ENCODE measurements at regions not wholly inside any gene's neighbourhood (a gene's known extent, or its start where the extent isn't known, plus 50 kb on each side); places are given as distances from the start of the nearest gene placed in this dataset.

- POLR2A ChIA-PET: no interaction called here
- Histone ChIP-seq H3K36me3 (ENCODE audit: control insufficient read depth, insufficient read depth, low read length) (no peaks in the 10 kb centered on the region), H3K27me3 (ENCODE audit: control insufficient read depth, insufficient read depth, low read length) (peaks cover under 1% of the 10 kb centered on the region; the same call in 1 of the 2 replicates), H3K9me3 (ENCODE audit: control insufficient read depth, insufficient read depth, low read depth, low read length) (no peaks in the 10 kb centered on the region), H3K4me1 (ENCODE audit: control insufficient read depth, insufficient read depth, low read length) (no peaks in the 10 kb centered on the region), H3K27ac (ENCODE audit: low read length) (no peak overlapping the region), H3K4me3 (ENCODE audit: low read depth in 2 of 2, low read length in 2 of 2) (no peak overlapping the region)
- no TSS peak for BruUV-seq (replicated peaks)
- DNase-seq (ENCODE audit: low read depth, low spot score) (no peak), ATAC-seq (no peak)
- CTCF ChIA-PET: no interaction called here
- intact Hi-C loops (cut with micrococcal nuclease; ENCODE audit: unreplicated experiment): no loop called here
- TF ChIP-seq POLR2AphosphoS5 (IDR thresholded peaks at IDR 0.05; ENCODE audit: low read depth, low read length) (no peak), TCF7L2 (IDR thresholded peaks at IDR 0.05; ENCODE audit: low read depth, low read length) (no peak), SIN3A (IDR thresholded peaks at IDR 0.05; ENCODE audit: borderline replicate concordance, insufficient read depth, low read depth, low read length) (no peak)
- TF ChIP-seq, protein P1, sequence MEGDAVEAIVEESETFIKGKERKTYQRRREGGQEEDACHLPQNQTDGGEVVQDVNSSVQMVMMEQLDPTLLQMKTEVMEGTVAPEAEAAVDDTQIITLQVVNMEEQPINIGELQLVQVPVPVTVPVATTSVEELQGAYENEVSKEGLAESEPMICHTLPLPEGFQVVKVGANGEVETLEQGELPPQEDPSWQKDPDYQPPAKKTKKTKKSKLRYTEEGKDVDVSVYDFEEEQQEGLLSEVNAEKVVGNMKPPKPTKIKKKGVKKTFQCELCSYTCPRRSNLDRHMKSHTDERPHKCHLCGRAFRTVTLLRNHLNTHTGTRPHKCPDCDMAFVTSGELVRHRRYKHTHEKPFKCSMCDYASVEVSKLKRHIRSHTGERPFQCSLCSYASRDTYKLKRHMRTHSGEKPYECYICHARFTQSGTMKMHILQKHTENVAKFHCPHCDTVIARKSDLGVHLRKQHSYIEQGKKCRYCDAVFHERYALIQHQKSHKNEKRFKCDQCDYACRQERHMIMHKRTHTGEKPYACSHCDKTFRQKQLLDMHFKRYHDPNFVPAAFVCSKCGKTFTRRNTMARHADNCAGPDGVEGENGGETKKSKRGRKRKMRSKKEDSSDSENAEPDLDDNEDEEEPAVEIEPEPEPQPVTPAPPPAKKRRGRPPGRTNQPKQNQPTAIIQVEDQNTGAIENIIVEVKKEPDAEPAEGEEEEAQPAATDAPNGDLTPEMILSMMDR (IDR thresholded peaks at IDR 0.05): no peak
- TF ChIP-seq, protein P2, sequence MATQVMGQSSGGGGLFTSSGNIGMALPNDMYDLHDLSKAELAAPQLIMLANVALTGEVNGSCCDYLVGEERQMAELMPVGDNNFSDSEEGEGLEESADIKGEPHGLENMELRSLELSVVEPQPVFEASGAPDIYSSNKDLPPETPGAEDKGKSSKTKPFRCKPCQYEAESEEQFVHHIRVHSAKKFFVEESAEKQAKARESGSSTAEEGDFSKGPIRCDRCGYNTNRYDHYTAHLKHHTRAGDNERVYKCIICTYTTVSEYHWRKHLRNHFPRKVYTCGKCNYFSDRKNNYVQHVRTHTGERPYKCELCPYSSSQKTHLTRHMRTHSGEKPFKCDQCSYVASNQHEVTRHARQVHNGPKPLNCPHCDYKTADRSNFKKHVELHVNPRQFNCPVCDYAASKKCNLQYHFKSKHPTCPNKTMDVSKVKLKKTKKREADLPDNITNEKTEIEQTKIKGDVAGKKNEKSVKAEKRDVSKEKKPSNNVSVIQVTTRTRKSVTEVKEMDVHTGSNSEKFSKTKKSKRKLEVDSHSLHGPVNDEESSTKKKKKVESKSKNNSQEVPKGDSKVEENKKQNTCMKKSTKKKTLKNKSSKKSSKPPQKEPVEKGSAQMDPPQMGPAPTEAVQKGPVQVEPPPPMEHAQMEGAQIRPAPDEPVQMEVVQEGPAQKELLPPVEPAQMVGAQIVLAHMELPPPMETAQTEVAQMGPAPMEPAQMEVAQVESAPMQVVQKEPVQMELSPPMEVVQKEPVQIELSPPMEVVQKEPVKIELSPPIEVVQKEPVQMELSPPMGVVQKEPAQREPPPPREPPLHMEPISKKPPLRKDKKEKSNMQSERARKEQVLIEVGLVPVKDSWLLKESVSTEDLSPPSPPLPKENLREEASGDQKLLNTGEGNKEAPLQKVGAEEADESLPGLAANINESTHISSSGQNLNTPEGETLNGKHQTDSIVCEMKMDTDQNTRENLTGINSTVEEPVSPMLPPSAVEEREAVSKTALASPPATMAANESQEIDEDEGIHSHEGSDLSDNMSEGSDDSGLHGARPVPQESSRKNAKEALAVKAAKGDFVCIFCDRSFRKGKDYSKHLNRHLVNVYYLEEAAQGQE (IDR thresholded peaks at IDR 0.05; ENCODE audit: insufficient read depth in 1 of 2, low read depth in 2 of 2, low read length in 1 of 2): no peak
- in situ Hi-C loops (cut with HindIII; ENCODE audit: low pct_unique_long_range_greater_than_20kb, low sequenced_read_pairs): no loop called here
These were observed 86.1 kb upstream of the BDNF start for GRCh38 chr11:27786331-27786730.

DNA sequence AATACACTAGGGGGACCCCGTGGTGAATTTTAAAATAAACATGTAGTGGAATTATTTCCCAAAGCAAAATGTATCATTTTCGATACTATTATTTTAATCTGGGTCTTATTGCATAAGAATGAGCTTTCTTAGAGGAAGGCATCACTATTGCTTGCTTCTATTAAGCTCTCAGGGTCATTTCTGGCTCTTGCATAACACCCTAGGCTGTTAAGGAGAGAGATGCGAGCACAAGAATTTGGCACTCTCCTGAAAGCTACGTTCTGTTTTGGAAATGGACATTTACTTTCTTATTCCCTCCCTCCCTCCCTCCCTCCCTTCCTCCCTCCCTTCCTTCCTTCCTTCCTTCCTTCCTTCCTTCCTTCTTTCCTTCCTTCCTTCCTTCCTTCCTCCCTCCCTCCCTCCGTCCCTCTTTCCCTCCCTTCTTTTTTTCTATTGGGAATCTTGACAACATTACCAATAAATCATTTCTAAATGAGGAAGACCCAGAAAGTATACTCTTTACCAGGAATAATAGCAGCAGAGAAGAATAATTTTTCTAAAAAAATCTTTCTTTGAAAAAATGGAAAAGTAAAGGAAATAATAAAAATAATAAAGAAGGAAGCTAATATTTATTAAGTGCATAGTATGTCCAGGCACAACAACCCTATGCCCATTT, 83.6 kb upstream of the BDNF start:
- DNase-seq (ENCODE audit: low read depth, low spot score) (no peak), ATAC-seq (no peak)
- Histone ChIP-seq H3K27ac (ENCODE audit: low read length) (no peak overlapping the region), H3K27me3 (ENCODE audit: control insufficient read depth, insufficient read depth, low read length) (peaks cover 3% of the 10 kb centered on the region; the same call in 1 of the 2 replicates), H3K4me3 (ENCODE audit: low read depth in 2 of 2, low read length in 2 of 2) (no peak overlapping the region), H3K9me3 (ENCODE audit: control insufficient read depth, insufficient read depth, low read depth, low read length) (no peaks in the 10 kb centered on the region), H3K4me1 (ENCODE audit: control insufficient read depth, insufficient read depth, low read length) (no peaks in the 10 kb centered on the region), H3K36me3 (ENCODE audit: control insufficient read depth, insufficient read depth, low read length) (no peaks in the 10 kb centered on the region)
- ChIA-PET POLR2A (no interaction called here), CTCF (no interaction called here)
- intact Hi-C loops (cut with micrococcal nuclease; ENCODE audit: unreplicated experiment): no loop called here
- BruUV-seq (replicated peaks): no TSS peak
- TF ChIP-seq POLR2AphosphoS5 (IDR thresholded peaks at IDR 0.05; ENCODE audit: low read depth, low read length) (no peak), TCF7L2 (IDR thresholded peaks at IDR 0.05; ENCODE audit: low read depth, low read length) (no peak), SIN3A (IDR thresholded peaks at IDR 0.05; ENCODE audit: borderline replicate concordance, insufficient read depth, low read depth, low read length) (no peak)
- TF ChIP-seq, protein P2 (IDR thresholded peaks at IDR 0.05; ENCODE audit: insufficient read depth in 1 of 2, low read depth in 2 of 2, low read length in 1 of 2): no peak
- TF ChIP-seq, protein P1 (IDR thresholded peaks at IDR 0.05): no peak
- in situ Hi-C loops (cut with HindIII; ENCODE audit: low pct_unique_long_range_greater_than_20kb, low sequenced_read_pairs): no loop called here
